HG03095 (cell line): ENCODE measurements at regions not wholly inside any gene's neighbourhood (a gene's known extent, or its start where the extent isn't known, plus 50 kb on each side); places are given as distances from the start of the nearest gene placed in this dataset.

Source experiments
- ATAC-seq: cut with Tn5 transposase; IDR thresholded peaks from one replicate; pipeline ENCODE4 v1.9.1; 2021; ENCODE audit warnings: moderate library complexity; ENCODE audit not compliant: unreplicated experiment

DNA sequence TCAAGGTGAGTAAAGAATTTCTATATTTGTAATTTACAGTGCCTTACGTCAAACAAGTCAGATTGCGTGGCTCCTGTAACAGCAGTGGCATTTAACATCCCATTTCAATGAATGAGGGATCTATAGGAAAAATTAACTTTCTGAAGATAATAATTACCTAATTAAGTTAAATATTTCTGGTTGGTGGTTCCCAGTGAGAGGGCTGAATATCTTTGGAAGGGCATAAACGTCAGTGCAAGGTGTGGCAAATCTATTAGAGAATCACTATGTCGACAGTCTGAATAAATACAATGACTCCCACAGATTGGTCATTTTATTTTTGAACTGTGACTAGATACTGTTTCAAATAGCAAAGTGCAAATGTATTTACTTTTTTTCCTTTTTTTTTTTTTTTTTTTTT, 80.0 kb downstream of the S1PR1 start:
- ATAC-seq: no peak

- no peak for ATAC-seq
Measured at GRCh38 chr1:101317590-101317989, 80.8 kb downstream of the S1PR1 start.

GRCh38 chr1:101323535-101323934, 86.7 kb downstream of the S1PR1 start:
- no peak for ATAC-seq

DNA sequence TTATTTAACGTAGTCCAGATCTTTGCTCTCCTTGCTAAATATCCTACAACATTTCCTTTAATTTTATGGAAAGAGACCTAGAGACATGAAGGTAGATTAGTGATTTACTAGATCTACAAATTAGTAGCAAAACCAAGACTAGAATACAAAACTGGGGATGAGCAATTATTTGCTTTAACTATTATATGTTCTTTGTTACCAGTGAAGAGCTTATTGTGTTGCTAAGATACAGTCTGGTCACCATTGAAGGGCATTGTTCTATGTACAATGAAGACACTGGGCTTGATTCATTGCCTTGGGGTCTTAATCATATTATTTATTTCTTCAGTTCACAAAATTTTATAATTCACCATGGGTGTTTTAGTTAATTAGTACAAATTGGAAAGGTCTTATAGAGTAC, 88.3 kb downstream of the S1PR1 start:
- no peak for ATAC-seq

DNA sequence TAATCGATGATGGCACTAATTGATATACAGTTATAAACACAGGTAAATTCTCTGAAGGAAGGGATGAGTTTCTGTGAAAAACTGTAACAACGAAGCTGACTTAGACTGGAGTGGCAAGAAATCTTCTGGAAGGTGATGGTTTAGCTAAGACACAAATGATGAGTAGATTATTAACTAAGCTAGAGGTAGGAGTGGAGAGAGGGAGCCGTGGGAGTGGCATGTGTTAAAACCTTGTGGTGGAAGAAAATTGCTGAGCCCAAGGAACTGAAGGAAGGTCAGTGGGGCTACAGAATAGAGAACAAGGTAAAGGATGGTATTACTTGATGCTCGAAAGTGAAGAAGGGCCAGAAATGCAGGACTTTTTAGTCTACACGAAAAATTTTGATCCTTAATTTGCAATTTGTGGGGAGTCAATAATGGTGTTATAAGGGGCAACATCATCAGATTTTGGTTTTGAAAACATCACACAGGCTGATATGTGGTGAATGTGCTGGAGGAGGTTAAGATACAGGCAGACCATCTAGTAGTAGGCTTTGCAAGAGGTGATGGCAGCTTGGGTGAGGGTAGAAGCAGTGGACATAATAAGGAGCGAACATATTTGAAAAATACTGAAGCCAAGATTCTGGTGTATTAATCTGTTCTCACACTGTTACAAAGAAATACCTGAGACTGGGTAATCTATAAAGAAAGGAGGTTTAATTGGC, 93.8 kb downstream of the S1PR1 start:
- no peak for ATAC-seq

GRCh38 chr1:101331794-101332193, 95.0 kb downstream of the S1PR1 start:
- no peak for ATAC-seq

DNA sequence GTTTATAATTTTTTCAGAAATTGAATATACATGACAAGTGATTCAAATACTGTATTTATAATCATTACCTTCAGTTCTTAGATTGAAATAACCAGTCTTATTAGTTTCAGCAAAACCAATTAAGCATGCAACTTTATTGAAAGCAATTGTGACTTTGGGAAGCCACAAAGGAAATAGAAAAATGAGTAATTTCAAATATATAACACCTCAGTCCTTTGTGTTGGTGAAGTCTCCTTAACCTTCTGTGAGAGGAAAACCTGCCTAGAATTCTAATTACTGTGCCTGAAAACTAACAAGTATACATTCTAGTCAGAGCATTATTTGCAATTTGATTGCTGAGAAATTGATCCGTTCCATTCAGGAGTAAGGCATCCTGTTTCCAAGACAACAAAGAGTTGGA, 95.8 kb downstream of the S1PR1 start:
- ATAC-seq: no peak

DNA sequence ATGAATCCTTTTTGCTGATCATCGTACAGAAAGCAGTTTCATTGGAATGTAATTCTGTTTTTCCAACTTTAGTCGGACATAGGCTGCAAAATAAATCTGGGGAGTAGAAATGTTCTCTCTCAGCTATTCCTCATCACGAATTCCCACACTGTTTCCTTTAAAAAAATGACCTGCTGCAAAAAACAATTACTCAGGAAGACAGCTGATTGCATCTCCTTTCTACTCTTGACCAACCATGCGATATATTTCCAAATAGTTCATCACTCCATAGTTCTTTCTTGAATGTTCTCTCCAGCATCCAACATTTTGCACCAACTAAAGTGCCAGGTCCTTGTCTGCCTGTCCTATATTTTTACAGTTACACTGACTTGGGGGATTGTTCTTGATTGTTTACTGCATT, 96.4 kb downstream of the S1PR1 start:
- ATAC-seq: no peak

GRCh38 chr1:101337968-101338367, 101.1 kb downstream of the S1PR1 start:
- no peak for ATAC-seq

DNA sequence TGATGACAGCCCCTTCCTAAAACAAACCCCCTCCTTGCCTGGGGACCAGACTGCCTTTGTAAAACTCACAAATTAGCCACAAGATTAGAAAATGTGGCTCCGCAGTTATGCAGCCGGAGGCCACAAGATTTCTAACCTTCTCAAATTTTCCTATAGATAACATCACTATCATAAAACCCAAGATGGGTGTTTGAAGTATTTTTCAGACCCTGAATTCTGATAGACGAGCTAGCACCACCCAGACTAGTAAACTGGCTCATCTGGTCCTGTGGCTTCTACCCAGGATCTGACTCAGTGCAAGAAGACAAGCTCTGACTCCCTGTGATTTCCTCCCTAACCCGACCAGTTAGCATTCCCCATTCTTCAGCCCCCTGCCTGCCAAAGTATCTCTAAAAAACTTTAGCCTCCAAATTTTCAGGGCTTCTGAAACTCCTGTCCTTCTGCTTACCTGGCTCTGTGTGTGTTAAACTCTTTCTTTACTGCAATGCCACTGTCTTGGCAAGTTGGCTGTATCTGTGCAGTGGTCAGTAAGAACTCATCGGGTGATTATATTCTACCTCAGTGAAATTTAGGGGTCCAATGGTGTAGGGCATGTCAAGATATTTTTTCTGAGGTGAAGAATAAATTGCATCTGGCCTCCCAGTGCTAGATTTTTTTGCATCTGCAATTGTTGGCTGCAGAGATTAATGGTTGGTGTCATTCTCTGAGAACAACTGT, 102.1 kb downstream of the S1PR1 start:
- no peak for ATAC-seq

DNA sequence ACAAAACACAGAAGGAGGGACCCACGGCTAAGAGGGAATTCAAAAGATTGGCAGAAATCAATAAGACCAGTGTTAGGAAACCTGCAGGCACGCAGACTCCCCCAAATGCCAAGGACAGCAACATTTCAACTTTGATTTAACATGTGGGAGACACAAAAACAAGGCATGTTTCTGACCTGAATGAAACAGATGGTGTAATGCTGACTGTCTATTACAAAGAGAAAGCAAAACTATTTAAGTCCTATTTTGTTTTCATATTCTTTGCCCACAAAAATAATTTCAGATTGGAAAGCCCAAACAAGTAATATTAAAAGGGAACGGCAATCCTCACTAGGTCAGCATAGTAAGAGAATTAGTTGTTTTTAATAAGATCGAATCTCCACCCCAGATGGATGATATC, 107.9 kb downstream of the S1PR1 start:
- ATAC-seq: no peak

DNA sequence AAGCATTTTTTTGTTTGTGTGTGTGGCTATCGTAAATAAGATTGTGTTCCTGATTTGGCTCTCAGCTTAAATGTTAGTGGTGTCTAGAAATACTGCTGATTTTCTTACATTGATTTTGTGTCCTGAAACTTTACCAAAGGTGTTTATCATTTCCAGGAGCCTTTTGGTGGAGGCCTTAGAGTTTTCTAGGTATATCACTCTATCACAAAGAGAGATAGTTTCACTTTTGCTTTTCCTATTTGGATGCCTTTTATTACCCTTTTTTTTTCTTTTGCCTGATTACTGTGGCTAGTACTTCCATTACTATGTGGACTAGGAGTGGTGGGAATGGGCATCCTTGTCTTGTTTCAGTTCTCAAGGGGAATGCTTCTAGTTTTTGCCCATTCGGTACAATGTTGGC, 109.6 kb downstream of the S1PR1 start:
- ATAC-seq: no peak

GRCh38 chr1:101356013-101356412, 119.2 kb downstream of the S1PR1 start:
- no peak for ATAC-seq

DNA sequence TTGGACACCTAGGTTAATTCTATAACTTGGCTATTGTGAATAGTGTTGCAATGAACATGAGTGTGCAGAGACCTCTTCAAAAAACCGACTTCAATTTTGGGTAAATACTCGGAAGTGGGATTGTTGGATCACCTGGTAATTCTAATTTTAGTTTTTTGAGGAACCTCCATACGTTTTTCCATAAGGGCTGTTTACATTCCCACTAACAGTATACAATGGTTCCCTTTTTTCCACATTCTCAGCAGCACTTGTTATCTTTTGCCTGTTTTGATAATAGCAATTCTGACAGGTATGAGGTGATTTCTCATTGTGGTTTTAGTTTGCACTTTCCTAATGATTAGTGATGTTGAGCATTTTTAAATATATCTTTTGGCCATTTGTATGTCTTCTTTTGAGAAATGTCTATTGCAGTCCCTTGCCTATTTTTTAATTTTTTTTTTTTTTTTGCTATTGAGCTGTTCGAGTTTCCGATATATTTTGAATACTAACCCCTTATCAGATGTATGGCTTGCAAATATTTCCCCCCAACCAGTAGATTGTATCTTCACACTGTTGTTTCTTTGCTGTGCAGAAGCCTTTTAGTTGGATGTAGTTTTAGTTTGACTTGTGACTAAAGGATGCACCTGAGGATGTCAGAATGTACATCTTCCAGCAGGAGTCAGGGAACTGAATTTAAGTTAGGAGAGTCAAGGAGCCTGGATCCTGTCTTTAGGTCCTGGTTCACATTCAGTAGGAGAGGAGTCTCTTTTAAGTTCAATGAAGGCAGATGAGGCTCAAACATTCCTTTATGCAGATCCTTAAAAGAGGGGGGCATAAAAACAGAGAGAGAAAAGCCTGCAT, 120.0 kb downstream of the S1PR1 start:
- ATAC-seq: peak; percentile 24

- peak; percentile 95 for ATAC-seq
Measured at GRCh38 chr1:101357444-101357986, 120.7 kb downstream of the S1PR1 start.

DNA sequence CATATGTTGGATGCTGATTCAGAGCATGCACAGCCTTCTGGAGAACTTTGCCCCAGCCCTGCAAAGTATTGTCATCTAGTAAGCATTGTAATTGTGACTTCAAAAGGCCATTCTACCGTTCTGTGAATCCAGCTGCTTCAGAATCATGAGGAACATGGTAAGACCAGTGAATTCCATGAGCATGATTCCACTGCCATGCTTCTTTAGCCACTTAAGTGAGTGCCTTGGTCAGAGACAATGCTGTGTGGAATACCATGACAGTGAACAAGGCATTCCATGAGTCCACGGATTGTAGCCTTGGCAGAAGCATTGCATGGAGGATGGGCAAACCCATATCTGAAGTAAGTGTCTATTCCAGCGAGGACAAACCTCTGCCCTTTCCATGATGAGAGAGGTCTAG, 123.7 kb downstream of the S1PR1 start:
- ATAC-seq: no peak

GRCh38 chr1:101363891-101364318, 127.1 kb downstream of the S1PR1 start:
- peak; percentile 35 for ATAC-seq

- peak; percentile 58 for ATAC-seq
Measured at GRCh38 chr1:101364370-101365120, 127.7 kb downstream of the S1PR1 start.

DNA sequence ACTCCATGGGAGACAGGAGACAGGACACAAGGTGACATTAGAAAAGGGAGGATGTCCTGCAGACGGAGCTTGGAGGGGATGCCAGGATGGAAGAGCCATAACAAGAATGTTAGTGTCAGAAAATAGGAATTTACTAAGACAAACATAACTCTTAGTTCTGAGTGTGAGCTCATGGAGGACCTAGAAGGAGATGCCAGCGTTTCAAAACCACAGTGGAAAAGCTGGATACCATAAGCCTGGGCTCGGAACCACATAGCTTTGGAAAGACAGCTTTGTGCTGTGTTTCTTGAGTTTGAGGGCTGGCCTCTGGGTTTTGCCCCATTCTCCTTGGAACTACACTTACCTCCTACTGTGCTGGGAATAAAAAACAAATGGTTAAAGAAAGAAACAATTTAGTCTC, 128.4 kb downstream of the S1PR1 start:
- no peak for ATAC-seq

DNA sequence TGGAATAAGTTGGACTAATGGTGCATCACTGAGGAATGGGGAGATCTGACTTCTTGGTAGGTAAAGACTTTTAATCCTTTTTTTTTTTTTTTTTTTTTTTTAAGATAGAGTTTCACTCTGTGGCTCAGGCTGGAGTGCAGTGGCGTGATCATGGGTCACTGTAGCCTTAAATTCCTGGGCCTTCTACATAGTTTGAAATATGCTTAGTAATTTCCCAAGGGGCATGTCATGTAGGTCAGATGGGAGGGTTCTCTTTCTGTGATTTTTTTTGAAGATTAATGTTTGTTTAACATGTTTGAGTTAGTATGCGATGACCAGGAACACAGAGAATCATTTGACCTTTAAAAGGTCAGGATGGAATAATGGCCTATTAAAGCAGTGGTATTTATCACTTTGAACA, 129.1 kb downstream of the S1PR1 start:
- ATAC-seq: no peak
